HG02938 (cell line): ENCODE measurements at regions not wholly inside any gene's neighbourhood (a gene's known extent, or its start where the extent isn't known, plus 50 kb on each side); places are given as distances from the start of the nearest gene placed in this dataset.
"Not testable (repeated sequence)": the region's sequence is repeated elsewhere in the genome, so short reads cannot be mapped to it uniquely, and the experiment has no call there.

Experiments
- ATAC-seq: cut with Tn5 transposase; IDR thresholded peaks from one replicate; pipeline ENCODE4 v1.9.1; 2021; ENCODE audit warnings: mild to moderate bottlenecking, moderate library complexity; ENCODE audit not compliant: unreplicated experiment

GRCh38 chr15:84360902-84361301 lies 125.3 kb downstream of the GOLGA6L4 start:
- not testable (repeated sequence) for ATAC-seq

- ATAC-seq = not testable (repeated sequence)
Measured at GRCh38 chr15:84384421-84384820, 148.8 kb downstream of the GOLGA6L4 start.

GRCh38 chr15:84387086-84387485 lies 151.5 kb downstream of the GOLGA6L4 start:
- no peak for ATAC-seq

- ATAC-seq = not testable (repeated sequence)
Measured at GRCh38 chr15:84388201-84388600, 152.6 kb downstream of the GOLGA6L4 start.

- not testable (repeated sequence) for ATAC-seq
Measured at GRCh38 chr15:84388638-84389037, 153.1 kb downstream of the GOLGA6L4 start.

GRCh38 chr15:84390324-84390723 lies 154.8 kb downstream of the GOLGA6L4 start:
- ATAC-seq = not testable (repeated sequence)

GRCh38 chr15:84391191-84391590 lies 155.6 kb downstream of the GOLGA6L4 start:
- no peak for ATAC-seq

- not testable (repeated sequence) for ATAC-seq
Measured at GRCh38 chr15:84392020-84392419, 156.4 kb downstream of the GOLGA6L4 start.

- not testable (repeated sequence) for ATAC-seq
Measured at GRCh38 chr15:84393386-84393936, 157.9 kb downstream of the GOLGA6L4 start.

GRCh38 chr15:84393966-84394365 lies 158.4 kb downstream of the GOLGA6L4 start:
- ATAC-seq = not testable (repeated sequence)

- ATAC-seq = not testable (repeated sequence)
Measured at GRCh38 chr15:84395384-84395783, 159.8 kb downstream of the GOLGA6L4 start.

GRCh38 chr15:84395881-84396280 lies 160.3 kb downstream of the GOLGA6L4 start:
- ATAC-seq = not testable (repeated sequence)

- ATAC-seq = not testable (repeated sequence)
Measured at GRCh38 chr15:84397066-84397465, 161.5 kb downstream of the GOLGA6L4 start.

GRCh38 chr15:84398087-84398486 lies 162.5 kb downstream of the GOLGA6L4 start:
- not testable (repeated sequence) for ATAC-seq

GRCh38 chr15:84398763-84399701 lies 163.5 kb downstream of the GOLGA6L4 start:
- no peak for ATAC-seq

- ATAC-seq = no peak
Measured at GRCh38 chr15:84400017-84400740, 164.6 kb downstream of the GOLGA6L4 start.

GRCh38 chr15:84400820-84401219 lies 165.2 kb downstream of the GOLGA6L4 start:
- no peak for ATAC-seq

- not testable (repeated sequence) for ATAC-seq
Measured at GRCh38 chr15:84401461-84401860, 165.9 kb downstream of the GOLGA6L4 start.

GRCh38 chr15:84401891-84402840 lies 166.6 kb downstream of the GOLGA6L4 start:
- ATAC-seq = not testable (repeated sequence)
